HepG2 (cell line): ENCODE measurements at regions not wholly inside any gene's neighbourhood (a gene's known extent, or its start where the extent isn't known, plus 50 kb on each side); places are given as distances from the start of the nearest gene placed in this dataset.

Source experiments
- ATAC-seq: fragments of 200-7000 bp; cut with Tn5 transposase; 3 replicates; pipeline ENCODE4 v1.9.1; 2020; ENCODE audit warnings: mild to moderate bottlenecking, moderate library complexity
- BruUV-seq: library from RNA; stranded (reverse); fragments of 400-500 nt; replicated peaks from 2 replicates; lab custom pipeline; 2021; lab: Mats Ljungman, UMichigan
- CTCF ChIA-PET: fragments of 300-600 bp; formaldehyde crosslinking; extraction: SDS; loops from one replicate; lab custom pipeline; 2021; ENCODE audit warnings: low total read pairs, inconsistent platforms, low intra/inter-chr PET ratio; lab: Yijun Ruan, JAX
- POLR2A ChIA-PET: fragments of 350-600 bp; sonication (Branson Sonifier 250); formaldehyde crosslinking; loops from one replicate; lab custom pipeline; 2020; ENCODE audit warnings: antibody characterized with exemption, inconsistent platforms; lab: Yijun Ruan, JAX
- DNase-seq: peaks from one replicate; pipeline ENCODE4 v3.0.0-alpha.2; 2015; ENCODE audit warnings: low spot score
- FAIRE-seq: peaks from 3 replicates; lab custom pipeline; 2011; peaks lifted over from hg19 to GRCh38; lab: Jason Lieb, UNC
- H2AFZ ChIP-seq: one replicate; pipeline ENCODE4 v1.6.1; 2011; ENCODE audit warnings: low read length, inconsistent platforms
- H3K27ac ChIP-seq: fragments of 300-600 bp; 3 replicates; pipeline ENCODE4 v1.8.0; 2011; ENCODE audit warnings: mixed run types, mild to moderate bottlenecking, mixed read lengths, low read length, inconsistent platforms; ENCODE audit not compliant: insufficient read depth; ENCODE audit errors: extremely low read length
- H3K27me3 ChIP-seq, 2 experiments: fragments of 200-600 bp in 1 of 2; 2 replicates in 1 of 2; 3 replicates in 1 of 2; pipeline versions ENCODE4 v1.6.0 to v1.8.0; 2011; ENCODE audit warnings: low read length in 2 of 2, mild to moderate bottlenecking in 2 of 2, moderate library complexity in 2 of 2, inconsistent platforms in 1 of 2; ENCODE audit not compliant: insufficient read depth in 2 of 2, control insufficient read depth in 1 of 2
- H3K36me3 ChIP-seq, 2 experiments: fragments of 200-600 bp in 1 of 2; replicated peaks in 1 of 2; 2 replicates in 1 of 2; 3 replicates in 1 of 2; pipeline versions ENCODE4 v1.5.1 to v1.8.0; 2011; ENCODE audit warnings: low read length in 2 of 2, inconsistent platforms in 1 of 2; ENCODE audit not compliant: insufficient read depth in 2 of 2, control insufficient read depth in 1 of 2
- H3K4me1 ChIP-seq: 2 replicates; pipeline ENCODE4 v1.5.1; 2012; ENCODE audit warnings: low read length, inconsistent platforms; ENCODE audit not compliant: insufficient read depth
- H3K4me2 ChIP-seq: 2 replicates; pipeline ENCODE4 v1.6.0; 2011; ENCODE audit warnings: low read depth, low read length, inconsistent platforms
- H3K4me3 ChIP-seq, 3 experiments: fragments of 200-600 bp in 1 of 3; sonication (generic), shearing (Covaris generic) in 1 of 3; replicated peaks in 1 of 3; 2 replicates each; pipeline ENCODE4 v1.5.1; 2011 to 2016; ENCODE audit warnings: low read length in 3 of 3, inconsistent platforms in 2 of 3, low read depth in 2 of 3, mild to moderate bottlenecking in 2 of 3, control low read depth in 1 of 3, mixed read lengths in 1 of 3; ENCODE audit not compliant: insufficient read depth in 1 of 3
- H3K79me2 ChIP-seq: one replicate; pipeline ENCODE4 v1.6.1; 2011; ENCODE audit warnings: low read length, inconsistent platforms; ENCODE audit not compliant: insufficient read depth
- H3K9ac ChIP-seq: 2 replicates; pipeline ENCODE4 v1.6.0; 2011; ENCODE audit warnings: mild to moderate bottlenecking, low read depth, low read length, inconsistent platforms; ENCODE audit not compliant: insufficient read depth
- H3K9me3 ChIP-seq: 2 replicates; pipeline ENCODE4 v1.5.1; 2012; ENCODE audit warnings: mild to moderate bottlenecking, low read length
- H4K20me1 ChIP-seq: 2 replicates; pipeline ENCODE4 v1.6.0; 2011; ENCODE audit warnings: inconsistent platforms, mild to moderate bottlenecking, low read length, moderate library complexity; ENCODE audit not compliant: insufficient read depth
- BHLHE40 ChIP-seq: IDR thresholded peaks from 2 replicates; pipeline ENCODE4 v1.6.1; 2011; ENCODE audit warnings: low read length, improper control_type of control experiment
- GFI1 ChIP-seq: sonication (generic); formaldehyde crosslinking; IDR thresholded peaks from 2 replicates; pipeline ENCODE4 v1.5.0; 2020; ENCODE audit warnings: missing genetic modification reagents, mild to moderate bottlenecking, borderline replicate concordance
- HES4 ChIP-seq: sonication (generic); formaldehyde crosslinking; IDR thresholded peaks from 2 replicates; pipeline ENCODE4 v1.9.0; 2021; ENCODE audit warnings: mild to moderate bottlenecking, missing genetic modification reagents, borderline replicate concordance
- HNF4A ChIP-seq: sonication (generic); formaldehyde crosslinking; IDR thresholded peaks from 2 replicates; pipeline ENCODE4 v1.4.0; 2020; ENCODE audit warnings: missing genetic modification reagents
- MXD1 ChIP-seq: sonication (generic); formaldehyde crosslinking; IDR thresholded peaks from 2 replicates; pipeline ENCODE4 v1.4.0; 2020; ENCODE audit warnings: mild to moderate bottlenecking, missing genetic modification reagents
- NR2F2 ChIP-seq: IDR thresholded peaks from 2 replicates; pipeline ENCODE4 v1.6.1; 2012; ENCODE audit warnings: low read depth, inconsistent platforms, borderline replicate concordance
- NR2F6 ChIP-seq, 2 experiments: IDR thresholded peaks; 2 replicates each; pipeline ENCODE4 v1.6.1; 2016; ENCODE audit warnings: antibody characterized with exemption in 1 of 2, mild to moderate bottlenecking in 1 of 2
- PHF21A ChIP-seq: sonication (generic); formaldehyde crosslinking; IDR thresholded peaks from 2 replicates; pipeline ENCODE4 v1.5.0; 2020; ENCODE audit warnings: mild to moderate bottlenecking, missing genetic modification reagents
- SAP130 ChIP-seq: IDR thresholded peaks from 2 replicates; pipeline ENCODE4 v1.6.1; 2016; ENCODE audit warnings: low read depth
- TRAFD1 ChIP-seq: sonication (generic); formaldehyde crosslinking; IDR thresholded peaks from 2 replicates; pipeline ENCODE4 v1.5.1; 2020; ENCODE audit warnings: missing genetic modification reagents, mild to moderate bottlenecking, borderline replicate concordance
- ZBTB3 ChIP-seq: sonication (generic); formaldehyde crosslinking; IDR thresholded peaks from 2 replicates; pipeline ENCODE4 v1.4.0; 2020; ENCODE audit warnings: low read depth, mild to moderate bottlenecking, moderate library complexity, missing genetic modification reagents, borderline replicate concordance
- ZNF713 ChIP-seq: sonication (generic); formaldehyde crosslinking; IDR thresholded peaks from 2 replicates; pipeline ENCODE4 v1.4.0; 2020; ENCODE audit warnings: mild to moderate bottlenecking, missing genetic modification reagents
- ZNF776 ChIP-seq: sonication (generic); formaldehyde crosslinking; IDR thresholded peaks from 2 replicates; pipeline ENCODE4 v1.4.0; 2020; ENCODE audit warnings: mild to moderate bottlenecking, missing genetic modification reagents
- WGBS: methylation state at CpG from one replicate; pipeline ENCODE4 v1.1.6; 2017; ENCODE audit warnings: low lambda C conversion rate; 5-methylcytosine and 5-hydroxymethylcytosine counted together
- in situ Hi-C: cut with HindIII; loops from 2 replicates; pipeline ENCODE4 v1.10.0; 2017; ENCODE audit warnings: low pct_unique_long_range_greater_than_20kb; ENCODE audit not compliant: extremely low pct_ligation_motif_present
- intact Hi-C: fragments of 100-400 bp; cut with micrococcal nuclease; formaldehyde crosslinking; loops from one replicate; pipeline ENCODE4 v1.10.0; 2022; ENCODE audit not compliant: unreplicated experiment

GRCh38 chr3:150033721-150034120 is 63.0 kb upstream of the PFN2 start:
- POLR2A ChIA-PET = no interaction called here
- Histone ChIP-seq H3K4me3 (no peak overlapping the region), H3K36me3 (no peaks in the 10 kb centered on the region)
- TF ChIP-seq GFI1 (CRISPR knock-in tag) (no peak), HES4 (CRISPR knock-in tag) (no peak), TRAFD1 (CRISPR knock-in tag) (no peak)
- TF ChIP-seq, all 625 proteins: peak for 0
- 29% methylated on average over 2 of the region's 2 CpGs for WGBS
- H4K20me1 ChIP-seq = no peaks in the 10 kb centered on the region
- H3K4me2 ChIP-seq = no peak overlapping the region
- FAIRE-seq (no peak), DNase-seq (no peak), ATAC-seq (no peak)
- no peak overlapping the region for H2AFZ ChIP-seq
- in situ Hi-C loops (no loop called here), intact Hi-C loops (no loop called here)
- CTCF ChIA-PET = no interaction called here
- H3K9me3 ChIP-seq = no peaks in the 10 kb centered on the region
- H3K9ac ChIP-seq = no peak overlapping the region
- peaks cover 0 to 9% of the 10 kb centered on the region in 2 experiments; a peak in 3 of 5 replicates for H3K27me3 ChIP-seq
- H3K27ac ChIP-seq = no peak overlapping the region
- BruUV-seq = no TSS peak
- no peaks in the 10 kb centered on the region for H3K79me2 ChIP-seq
- H3K4me1 ChIP-seq = peaks cover 5% of the 10 kb centered on the region; the same call in 1 of the 2 replicates

GRCh38 chr3:150030841-150031240 is 60.1 kb upstream of the PFN2 start:
- in situ Hi-C loops = no loop called here

More at GRCh38 chr3:150030841-150031240, 60.1 kb upstream of the PFN2 start:
- no CpG with 5 or more reads among the region's 2 CpGs for WGBS
- DNase-seq (no peak), FAIRE-seq (no peak), ATAC-seq (no peak)
- CTCF ChIA-PET = no interaction called here
- no peaks in the 10 kb centered on the region for H4K20me1 ChIP-seq
- H3K9ac ChIP-seq = no peak overlapping the region
- no peak overlapping the region for H3K27ac ChIP-seq
- no peak overlapping the region for H2AFZ ChIP-seq
- H3K9me3 ChIP-seq = no peaks in the 10 kb centered on the region
- no peaks in the 10 kb centered on the region for H3K79me2 ChIP-seq
- no peak overlapping the region for H3K4me3 ChIP-seq
- H3K4me2 ChIP-seq = no peak overlapping the region
- TF ChIP-seq GFI1 (CRISPR knock-in tag) (no peak), ZNF776 (no peak), HNF4A (no peak), NR2F2 (no peak), SAP130 (no peak), ZNF713 (CRISPR knock-in tag) (no peak), BHLHE40 (no peak), NR2F6 (IDR thresholded peaks at IDR 0.05) (no peak), NR2F6 (CRISPR knock-in tag; IDR thresholded peaks at IDR 0.05) (no peak), PHF21A (CRISPR knock-in tag) (no peak), MXD1 (CRISPR knock-in tag) (no peak), ZBTB3 (CRISPR knock-in tag) (no peak)
- TF ChIP-seq, all 625 proteins: peak for 0
- Histone ChIP-seq H3K4me1 (no peaks in the 10 kb centered on the region), H3K27me3 (peaks cover 0 to 9% of the 10 kb centered on the region in 2 experiments; a peak in 2 of 5 replicates), H3K36me3 (no peaks in the 10 kb centered on the region)
- intact Hi-C loops = no loop called here
- BruUV-seq = no TSS peak
- POLR2A ChIA-PET = no interaction called here
